Effector CD8-positive, alpha-beta T cell (primary cell): ENCODE measurements at regions not wholly inside any gene's neighbourhood (a gene's known extent, or its start where the extent isn't known, plus 50 kb on each side); places are given as distances from the start of the nearest gene placed in this dataset.
A peak's percentile ranks its signal among the peaks of the same experiment; 100 is the strongest.
"Not testable (repeated sequence)": the region's sequence is repeated elsewhere in the genome, so short reads cannot be mapped to it uniquely, and the experiment has no call there.

ENCODE experiments used
- DNase-seq: peaks from one replicate; lab custom pipeline; 2025; lab: John Stamatoyannopoulos, UW

DNA sequence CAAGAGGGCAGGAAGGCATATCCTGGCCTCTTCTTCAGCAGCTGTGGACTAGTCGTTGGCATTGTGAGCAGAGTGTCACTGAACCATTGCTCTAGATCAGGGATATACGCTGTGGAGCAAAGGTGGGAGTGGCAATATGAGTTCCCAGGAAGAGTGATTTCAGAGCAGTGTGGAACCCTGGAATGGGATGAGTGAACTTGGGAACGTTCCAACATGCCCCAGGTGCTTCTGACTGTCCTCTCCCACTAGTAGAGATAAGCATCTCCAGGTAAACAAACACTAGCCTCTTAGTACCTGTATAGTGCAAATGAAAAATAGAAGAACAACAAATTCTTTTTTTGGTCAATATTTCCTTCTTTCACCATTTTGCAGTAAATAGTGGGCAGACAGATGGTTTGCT lies 123.6 kb upstream of the VEPH1 start:
- DNase-seq = no peak

DNA sequence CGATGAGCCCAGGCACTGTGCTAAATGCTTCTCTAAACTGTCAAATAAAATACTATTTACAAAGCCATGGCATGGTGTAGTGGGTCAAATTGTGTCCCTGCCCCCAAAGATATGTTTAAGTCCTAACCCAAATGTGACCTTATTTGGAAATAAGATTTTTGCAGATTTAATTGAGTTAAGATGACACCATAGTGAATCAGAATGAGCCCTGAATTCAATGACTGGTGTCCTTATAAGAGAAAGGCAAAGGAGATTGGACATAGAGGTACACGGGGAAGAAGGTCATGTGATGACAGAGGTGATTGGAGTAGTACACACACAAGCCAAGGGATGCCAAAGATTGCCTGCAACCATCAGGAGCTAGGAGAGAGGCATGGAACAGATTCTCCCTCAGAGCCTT lies 121.6 kb upstream of the VEPH1 start:
- DNase-seq = no peak

DNA sequence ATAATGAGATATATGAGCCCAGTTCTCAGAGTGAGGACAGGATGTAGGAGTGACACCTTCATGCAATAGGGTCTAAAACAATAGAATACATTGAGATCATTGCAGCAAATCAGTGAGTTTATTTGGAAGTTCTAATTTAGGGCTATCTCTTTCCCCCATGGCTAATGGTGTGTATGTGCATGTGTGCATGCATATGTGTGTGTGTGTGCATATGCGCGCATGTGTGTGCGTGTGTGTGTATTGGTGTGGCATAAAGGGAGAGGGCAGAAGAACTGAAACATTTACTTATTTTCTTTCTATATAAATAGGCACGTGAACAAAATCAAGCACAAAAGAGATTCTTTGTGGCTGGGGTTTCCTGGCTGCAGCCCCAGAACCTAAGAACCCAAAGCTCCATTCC lies 115.7 kb upstream of the VEPH1 start:
- no peak for DNase-seq

DNA sequence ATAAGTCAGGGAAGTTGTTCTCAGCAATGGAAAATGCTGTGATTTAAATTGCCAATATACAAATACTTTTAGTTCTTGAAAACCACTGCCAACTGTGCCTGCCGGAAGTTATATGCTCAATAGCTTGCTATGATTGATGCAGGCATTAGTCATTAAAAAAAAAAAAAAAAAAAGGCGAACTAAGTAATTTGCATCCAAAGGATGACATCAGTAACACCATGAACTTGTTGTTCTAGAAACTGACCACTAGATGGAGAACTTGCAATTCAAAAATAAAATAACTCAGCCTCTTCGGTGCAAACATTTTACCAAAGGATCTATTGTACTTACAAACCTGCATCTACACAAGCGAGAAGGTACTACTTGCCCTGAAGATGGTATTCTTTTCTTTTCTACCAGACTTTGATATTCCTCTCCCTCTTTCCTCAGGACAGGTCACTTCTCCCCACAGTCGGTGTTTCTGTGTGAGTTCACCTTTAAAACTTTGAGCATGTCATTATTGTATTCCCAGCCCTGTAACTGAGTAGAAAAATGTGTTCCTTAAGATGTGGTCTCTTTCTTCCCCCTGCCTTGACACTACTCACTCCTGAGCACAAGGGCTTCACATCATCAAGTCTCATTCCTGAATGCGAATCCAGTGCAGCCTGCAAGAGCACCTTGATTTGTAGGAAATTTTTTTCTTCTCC lies 115.0 kb upstream of the VEPH1 start:
- no peak for DNase-seq

DNA sequence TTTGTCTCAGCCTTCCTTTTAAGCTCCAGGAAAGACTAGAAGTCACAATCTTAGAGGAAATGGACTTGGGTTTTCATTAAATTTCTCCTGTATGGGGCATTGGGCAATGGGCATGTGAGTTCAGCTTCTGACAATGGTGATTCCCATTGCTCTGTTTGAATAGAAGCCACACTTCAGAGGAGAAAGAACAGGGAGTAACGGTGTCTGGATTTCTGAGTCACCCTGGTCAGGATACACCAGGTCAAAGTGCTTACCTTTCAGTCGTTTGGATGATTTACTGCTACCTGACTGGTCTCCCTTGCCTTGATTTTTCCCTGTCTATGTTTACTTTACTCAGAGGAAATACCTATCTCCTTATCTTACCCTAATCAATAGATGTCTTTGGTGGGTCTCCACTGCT lies 111.7 kb upstream of the VEPH1 start:
- no peak for DNase-seq

DNA sequence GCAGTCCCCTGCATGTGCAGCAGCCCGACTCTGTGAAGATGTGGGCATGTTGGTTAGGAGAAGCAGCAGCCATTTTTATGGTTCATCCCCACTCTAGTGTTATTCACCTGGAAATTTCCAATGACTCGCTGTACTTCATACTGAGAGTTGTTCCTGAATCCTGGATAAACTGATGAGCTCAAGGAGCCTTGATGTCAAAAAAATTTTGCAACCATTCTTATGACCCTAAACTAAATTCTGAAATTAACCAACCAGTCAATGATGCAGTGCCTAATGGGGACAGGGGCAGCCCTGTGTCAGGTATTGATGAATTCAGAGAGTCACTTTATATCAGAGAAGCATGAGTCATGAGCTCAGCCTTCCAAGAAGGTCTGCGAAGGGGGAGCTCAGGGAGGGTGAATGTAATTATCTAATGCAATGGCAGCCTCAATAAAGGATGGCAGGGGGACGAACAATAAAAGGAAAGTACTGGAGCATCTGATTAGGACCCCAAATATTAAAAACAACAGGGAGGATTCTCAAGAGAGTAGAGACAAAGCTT lies 108.4 kb upstream of the VEPH1 start:
- DNase-seq = no peak

DNA sequence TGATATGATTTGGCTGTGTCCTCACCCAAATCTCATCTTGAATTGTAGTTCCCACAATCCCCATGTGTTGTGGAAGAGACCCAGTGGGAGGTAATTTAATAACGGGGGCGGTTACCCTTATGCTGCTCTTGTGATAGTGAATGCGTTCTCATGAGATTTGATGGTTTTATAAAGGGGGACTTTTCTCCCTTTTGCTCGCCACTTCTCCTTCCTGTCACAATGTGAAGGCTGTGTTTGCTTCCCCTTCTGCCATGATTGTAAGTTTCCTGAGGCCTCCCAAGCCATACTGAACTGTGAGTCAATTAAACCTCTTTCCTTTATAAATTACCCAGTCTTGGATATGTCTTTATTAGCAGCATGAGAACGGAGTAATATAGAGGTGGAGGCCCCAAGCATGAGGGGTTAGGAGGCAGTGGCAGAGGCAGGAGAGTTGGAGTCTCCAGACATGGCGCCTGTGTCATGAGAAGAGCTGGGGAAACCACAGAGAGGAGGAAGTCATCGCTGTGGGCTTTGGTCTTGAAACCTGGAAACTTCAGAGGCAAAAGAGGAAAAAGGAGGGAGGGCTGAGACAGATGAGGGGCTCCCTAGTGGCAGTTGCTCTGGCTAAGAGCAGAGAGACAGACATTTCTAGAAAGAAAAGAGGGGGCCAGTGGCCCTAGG lies 107.8 kb upstream of the VEPH1 start:
- DNase-seq = no peak

DNA sequence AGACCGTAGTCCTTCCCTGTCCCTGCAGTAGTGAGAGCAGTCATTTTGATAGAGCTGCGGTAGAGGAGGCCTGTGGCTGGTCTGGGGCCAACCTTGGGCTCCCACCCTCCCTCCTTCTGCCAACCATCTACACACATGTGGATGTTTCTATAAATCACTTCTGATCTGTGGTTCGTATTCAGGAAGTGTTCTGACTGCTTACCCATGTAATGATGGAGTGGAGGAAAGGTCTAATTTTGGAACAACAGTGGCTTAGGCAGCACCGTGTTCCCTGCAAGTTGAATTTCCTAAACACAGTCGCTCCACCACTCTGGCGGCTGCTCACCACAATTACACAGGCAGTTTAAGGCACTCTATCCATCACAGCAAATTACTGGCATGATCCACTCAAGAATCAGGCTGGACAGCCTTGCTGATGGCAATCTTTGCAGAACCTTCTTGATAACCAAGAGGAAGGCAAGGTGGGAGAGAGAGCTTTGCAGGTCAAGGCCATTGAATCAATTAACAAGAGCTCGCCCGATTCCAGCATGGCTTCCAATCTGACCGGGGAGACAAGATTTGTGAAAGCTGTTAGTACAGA lies 104.7 kb upstream of the VEPH1 start:
- DNase-seq = no peak

DNA sequence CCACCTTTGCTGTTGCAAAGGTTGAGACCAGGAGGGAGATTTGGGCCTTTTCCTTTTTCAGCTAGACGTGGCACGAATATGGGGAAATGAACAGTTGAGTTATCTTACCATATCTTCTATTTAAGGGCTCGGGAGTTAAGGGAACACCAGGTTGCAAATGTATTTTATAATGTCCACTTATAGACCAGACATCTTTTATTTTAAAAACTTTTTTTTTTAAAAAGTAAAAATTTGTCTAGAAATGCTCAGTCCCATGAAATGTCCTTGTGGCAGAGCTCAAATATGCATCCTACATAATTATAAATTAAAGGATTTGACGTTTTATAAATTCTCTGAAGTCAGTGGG lies 103.6 kb upstream of the VEPH1 start:
- DNase-seq = no peak

DNA sequence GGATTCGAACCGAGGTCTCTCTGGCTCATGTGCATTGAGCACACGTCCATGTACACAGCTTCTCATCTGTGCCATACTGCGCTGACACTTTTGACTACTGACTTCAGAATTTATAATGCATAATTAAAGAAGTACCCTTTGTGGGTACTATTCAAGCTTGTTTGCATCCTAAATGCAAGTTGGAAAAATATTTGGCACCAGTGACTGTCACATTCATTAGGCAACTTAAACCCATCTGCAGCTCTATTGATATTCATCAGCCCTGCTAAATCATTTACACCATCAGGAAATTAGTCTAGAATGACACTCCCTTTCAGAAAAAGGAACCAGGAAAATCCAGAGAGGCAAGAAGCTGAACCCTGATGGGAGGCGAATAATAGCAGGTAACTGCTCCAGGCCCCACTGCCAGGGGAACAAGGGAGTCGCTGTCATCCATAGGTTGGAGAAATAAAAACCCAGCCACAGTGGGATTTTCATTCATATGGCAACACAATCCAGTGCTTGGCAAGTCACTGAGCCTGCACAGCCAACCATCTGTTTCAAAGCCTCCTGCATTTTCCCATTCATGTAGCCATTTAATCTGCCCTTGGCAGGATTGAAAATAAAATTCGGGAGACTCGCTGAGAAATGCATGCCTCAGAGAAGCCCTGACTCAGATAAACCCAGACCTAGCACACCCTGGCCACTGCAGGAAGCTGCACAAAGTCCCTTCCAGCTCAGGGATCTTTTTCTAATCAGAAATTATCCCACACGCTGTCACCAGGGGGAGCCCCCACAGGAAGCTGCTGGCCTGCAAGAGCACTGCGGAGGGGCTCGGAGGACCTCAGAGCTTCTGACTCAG lies 103.0 kb upstream of the VEPH1 start:
- peak; percentile 3 for DNase-seq

DNA sequence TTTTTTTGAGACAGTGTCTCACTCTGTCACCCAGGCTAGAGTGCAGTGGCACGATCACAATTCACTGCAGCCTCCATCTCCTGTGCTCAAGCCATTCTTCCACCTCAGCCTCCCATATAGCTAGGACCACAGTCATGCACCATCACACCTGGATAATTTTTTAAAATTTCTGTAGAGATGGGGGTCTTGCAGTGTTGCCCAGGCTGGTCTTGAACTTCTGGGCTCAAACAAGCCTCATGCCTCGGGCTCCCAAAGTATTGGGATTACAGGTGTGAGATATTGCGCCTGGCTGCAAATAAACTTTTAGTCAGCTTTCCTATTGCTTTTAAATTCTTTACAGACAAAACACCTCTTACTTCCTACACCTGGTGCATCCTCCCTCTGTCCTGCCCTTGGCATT lies 102.1 kb upstream of the VEPH1 start:
- no peak for DNase-seq

DNA sequence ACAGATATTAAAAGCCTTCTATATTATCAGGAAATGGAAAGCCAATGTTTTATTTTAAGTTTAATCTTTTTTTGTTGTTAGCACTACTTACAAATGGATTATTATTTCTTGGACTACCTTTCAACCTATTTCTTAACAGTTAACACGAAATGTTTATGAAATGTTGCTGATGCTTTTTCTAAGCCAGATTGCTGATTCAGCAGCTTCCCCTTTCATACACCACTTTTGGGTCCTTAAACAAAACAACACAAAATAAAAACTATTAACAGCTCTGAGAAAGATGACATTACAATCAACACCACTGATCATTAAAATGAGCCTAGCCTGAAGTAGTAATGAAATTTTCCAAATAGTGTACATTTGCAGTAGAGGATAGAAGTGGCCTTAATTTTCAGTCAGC lies 99.2 kb upstream of the VEPH1 start:
- no peak for DNase-seq

DNA sequence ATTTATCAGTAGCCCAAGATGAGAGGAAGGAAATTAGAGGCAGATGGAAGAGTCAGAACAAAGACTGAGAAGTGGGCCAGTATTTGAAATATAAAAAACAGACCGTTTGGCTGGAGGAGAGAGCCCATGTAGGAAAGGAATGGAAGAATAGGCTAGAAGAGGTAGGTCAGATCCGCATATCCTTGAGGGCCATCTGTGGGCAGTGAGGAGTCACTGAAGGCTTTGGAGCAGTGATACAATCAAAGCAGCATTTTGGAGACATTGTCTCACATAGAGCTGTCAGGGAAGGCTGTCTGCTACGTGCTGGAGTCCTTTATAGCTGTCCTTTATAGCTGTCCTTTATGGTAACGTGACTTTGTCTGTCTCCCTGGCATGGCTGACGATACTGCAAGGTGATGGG lies 92.0 kb upstream of the VEPH1 start:
- no peak for DNase-seq

DNA sequence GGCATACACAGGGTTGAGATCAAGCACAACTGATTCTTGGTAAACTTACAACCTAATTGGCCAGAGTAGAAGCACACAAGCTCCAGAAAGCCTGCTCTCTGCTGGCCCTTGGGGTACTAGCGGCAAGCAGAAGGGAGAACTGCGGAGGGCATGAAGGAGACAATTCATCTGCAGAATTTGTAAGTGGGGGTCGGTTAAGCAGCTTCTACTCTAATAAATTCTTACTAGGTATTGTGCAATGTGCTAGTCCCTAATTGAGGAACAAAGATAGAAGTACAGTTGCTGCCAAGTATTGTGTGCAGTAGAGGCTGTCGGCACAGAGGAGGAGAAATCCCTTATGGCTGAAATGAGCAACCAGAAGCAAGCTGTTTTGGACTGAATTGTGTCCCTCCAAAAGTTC lies 91.2 kb upstream of the VEPH1 start:
- DNase-seq = no peak

DNA sequence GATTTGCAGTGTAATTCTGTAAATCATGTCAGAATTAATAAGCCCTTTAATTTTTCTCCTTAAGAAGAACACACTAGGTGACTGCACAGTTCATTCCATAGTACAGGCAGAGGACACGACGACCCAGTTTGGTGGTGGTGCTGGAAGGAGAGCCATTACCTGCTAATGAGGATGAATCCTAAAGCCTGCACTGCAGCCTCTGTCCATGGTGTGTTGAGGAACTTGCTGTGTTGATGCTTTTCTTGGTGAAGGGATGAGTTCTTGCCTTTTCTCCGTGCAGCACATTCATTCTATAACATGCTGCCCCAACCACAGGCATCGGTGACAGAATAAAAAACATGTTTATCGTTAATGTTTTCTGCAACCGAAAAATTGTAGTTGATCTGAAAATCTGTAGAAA lies 89.6 kb upstream of the VEPH1 start:
- DNase-seq = no peak

DNA sequence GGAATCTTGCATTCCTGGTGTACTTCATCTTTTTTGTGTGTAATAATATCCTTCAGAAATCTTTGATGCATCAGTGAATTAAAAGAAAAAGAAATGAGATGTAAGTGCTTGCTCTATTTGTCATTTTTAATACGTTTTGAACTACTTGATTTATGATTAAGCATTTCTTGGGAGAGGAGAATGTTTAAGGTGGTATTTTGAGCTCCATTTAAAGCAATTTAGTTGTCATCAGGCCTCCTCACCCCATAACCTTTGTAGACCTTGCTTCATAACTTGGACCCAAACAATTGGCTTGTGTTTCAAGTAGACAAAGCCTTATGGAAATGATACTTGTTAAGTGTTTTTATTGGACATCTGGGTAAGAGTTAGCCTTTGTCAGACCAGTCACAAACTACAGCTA lies 87.1 kb upstream of the VEPH1 start:
- no peak for DNase-seq

DNA sequence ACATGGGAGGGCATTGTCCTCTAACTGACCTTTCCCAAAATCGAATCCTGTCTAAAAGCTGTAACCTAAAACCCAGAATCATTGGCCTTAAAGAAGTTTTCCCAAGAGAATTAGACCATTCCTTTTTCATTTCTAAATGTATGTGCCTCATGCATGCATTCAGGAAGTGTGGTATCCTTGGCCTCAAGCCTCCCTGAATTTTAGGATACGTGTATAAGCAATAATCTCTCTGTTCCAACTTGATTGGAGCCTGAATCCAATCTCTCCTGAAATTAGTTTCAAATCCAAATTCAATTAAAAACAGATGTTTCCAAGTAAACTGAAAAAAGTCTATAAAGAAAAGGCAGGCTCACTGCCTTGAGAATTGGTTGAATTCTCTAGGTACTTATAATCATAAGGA lies 86.0 kb upstream of the VEPH1 start:
- no peak for DNase-seq

DNA sequence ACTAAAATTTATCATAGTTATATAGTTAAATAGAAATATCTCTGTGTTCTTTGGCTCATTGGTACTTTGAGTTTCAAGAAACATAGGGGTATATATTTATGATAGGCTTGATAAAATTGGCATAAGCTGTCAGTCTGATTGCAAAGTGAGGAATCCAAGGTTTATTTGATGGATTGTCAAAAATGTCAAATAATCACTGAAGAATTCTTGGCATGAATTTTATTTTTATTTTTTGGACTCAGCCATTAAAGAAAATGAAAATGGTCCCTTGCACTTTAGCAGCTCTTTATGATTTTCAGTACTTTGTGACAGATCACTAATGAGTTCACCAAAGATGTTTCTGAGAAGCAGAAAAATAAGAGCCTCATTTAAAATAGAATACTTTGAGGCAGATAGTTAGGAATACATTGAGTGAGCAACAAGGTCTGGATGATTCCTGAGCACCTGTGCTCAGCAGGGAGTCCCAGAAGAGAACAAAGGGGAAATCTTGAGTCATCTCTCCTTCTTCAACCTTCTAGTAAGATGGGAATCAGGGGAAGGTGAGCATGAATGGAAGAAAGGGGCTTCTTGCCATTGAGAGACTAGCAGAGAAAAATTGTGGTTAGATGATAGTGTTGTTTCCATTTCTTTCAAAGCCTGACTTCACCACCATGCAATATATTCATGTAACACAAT lies 85.3 kb upstream of the VEPH1 start:
- DNase-seq = no peak

DNA sequence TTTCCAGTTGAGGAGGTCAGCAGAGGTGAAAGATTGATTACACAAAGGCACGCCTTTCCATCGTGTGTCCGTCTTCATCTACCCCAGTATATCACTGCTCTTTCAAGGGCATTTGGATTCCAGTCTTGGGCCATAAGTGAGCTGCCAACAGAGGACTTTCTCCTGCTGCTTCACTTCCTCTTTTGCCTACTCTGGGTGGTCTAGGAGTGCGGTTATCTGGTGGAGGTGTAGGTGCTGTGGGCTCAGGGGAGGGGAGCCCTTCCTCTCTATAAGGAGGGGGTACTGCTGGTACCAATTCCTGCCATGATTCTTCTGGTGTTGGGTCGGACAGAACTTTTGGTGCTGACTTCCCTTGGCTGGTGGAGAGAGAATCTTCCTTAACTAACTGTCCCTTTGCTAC lies 83.1 kb upstream of the VEPH1 start:
- no peak for DNase-seq

DNA sequence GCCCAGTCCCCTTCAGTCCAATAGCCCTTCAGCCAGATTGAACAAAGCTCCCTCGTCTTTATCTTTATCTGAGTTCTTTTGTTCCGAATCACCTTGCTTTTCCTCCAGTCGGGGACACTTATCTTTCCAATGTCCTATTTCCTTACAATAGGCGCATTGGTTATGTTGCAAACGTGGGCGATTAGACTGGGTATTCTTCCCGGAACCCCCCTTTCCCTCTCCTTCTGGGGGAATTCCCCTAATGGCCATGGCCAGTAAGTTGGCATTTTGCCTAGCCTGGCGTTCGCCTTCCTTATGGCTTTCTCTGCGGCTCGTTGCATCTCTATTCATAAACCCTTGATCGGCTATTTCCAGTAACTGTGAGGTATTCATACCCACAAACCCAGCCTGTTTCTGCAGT lies 82.2 kb upstream of the VEPH1 start:
- no peak for DNase-seq

DNA sequence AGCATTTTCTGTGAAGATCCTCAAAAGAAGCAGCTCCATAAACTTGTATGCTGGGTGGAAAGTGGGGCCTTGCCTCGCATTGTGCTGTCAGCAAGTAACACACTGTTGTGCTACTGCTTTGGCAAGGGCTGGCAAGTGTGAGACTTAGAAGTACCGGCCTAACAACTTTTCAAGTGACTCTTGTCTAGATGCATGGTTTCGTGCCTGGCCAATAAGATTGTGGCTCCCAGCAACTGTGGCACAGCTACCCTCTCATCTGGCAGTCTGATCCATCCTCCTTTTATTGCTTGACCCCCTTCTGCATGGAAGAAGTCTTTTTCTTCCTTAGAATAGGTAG lies 79.4 kb upstream of the VEPH1 start:
- no peak for DNase-seq

DNA sequence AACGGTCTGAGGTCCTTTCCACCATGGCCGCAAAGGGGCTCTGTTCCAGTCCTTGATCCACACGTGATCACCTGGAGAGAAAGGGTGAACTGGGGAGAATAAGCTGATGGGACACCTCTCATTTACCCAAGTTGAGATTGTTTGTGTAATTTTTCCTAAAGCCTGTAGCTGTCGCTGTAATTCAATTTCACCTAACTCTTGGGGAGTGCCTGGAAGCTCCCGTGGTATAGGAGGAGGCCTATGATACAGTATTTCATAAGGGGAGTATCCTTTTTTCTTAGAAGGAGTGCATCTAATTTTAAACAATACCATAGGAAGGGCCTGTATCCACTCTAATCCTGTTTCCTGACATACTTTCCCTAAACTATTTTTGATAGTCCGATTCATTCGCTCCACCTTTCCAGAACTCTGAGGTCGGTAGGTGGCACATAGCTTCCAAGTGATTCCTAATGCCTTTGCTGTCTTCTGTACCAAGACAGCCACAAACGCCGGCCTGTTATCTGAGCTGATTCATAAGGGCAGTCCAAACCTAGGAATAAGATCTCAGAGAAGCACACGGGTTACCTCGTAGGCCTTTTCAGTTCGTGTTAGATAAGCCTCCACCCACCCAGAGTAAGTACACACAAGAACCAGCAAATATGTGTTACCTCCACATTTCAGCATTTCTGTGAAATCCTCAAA lies 78.9 kb upstream of the VEPH1 start:
- not testable (repeated sequence) for DNase-seq
